PFSK-1 (cell line): ENCODE measurements at regions not wholly inside any gene's neighbourhood (a gene's known extent, or its start where the extent isn't known, plus 50 kb on each side); places are given as distances from the start of the nearest gene placed in this dataset.

ENCODE experiments used
- POLR2AphosphoS5 ChIP-seq: IDR thresholded peaks from 2 replicates; pipeline ENCODE4 v1.6.1; 2012; ENCODE audit warnings: low read depth, mild to moderate bottlenecking, control low read depth, low read length, moderate library complexity
- REST ChIP-seq, 2 experiments: IDR thresholded peaks; 2 replicates each; pipeline versions ENCODE4 v1.6.1 to v1.8.0; 2011 to 2012; ENCODE audit warnings: low read depth in 2 of 2, low read length in 2 of 2, control low read depth in 1 of 2, inconsistent platforms in 1 of 2, mild to moderate bottlenecking in 1 of 2, moderate library complexity in 1 of 2; ENCODE audit not compliant: insufficient read depth in 1 of 2
- SIN3A ChIP-seq: IDR thresholded peaks from 2 replicates; pipeline ENCODE4 v1.6.1; 2012; ENCODE audit warnings: mild to moderate bottlenecking, low read length, moderate library complexity, borderline replicate concordance; ENCODE audit not compliant: insufficient read depth
- TAF1 ChIP-seq: IDR thresholded peaks from 2 replicates; pipeline ENCODE4 v1.6.1; 2012; ENCODE audit warnings: low read length, control low read depth, borderline replicate concordance; ENCODE audit not compliant: insufficient read depth

- TF ChIP-seq TAF1 (no peak), POLR2AphosphoS5 (no peak), SIN3A (no peak), REST (IDR thresholded peaks at IDR 0.05; ENCODE audit: insufficient read depth in 1 of 2, low read depth in 2 of 2, low read length in 2 of 2) (no peak)
Measured at GRCh38 chr4:127194281-127194680, 438.5 kb upstream of the INTU start.
